Endodermal cell (in vitro differentiated cells): ENCODE measurements at regions not wholly inside any gene's neighbourhood (a gene's known extent, or its start where the extent isn't known, plus 50 kb on each side); places are given as distances from the start of the nearest gene placed in this dataset.

Experiments used
- DNase-seq: peaks from one replicate; pipeline ENCODE4 v3.0.0-alpha.2; 2017
- H3K27ac ChIP-seq: 2 replicates; pipeline ENCODE4 v1.5.1; 2013; ENCODE audit warnings: mild to moderate bottlenecking, low read depth, low read length, moderate library complexity
- H3K27me3 ChIP-seq: 2 replicates; pipeline ENCODE4 v1.6.1; 2013; ENCODE audit warnings: mild to moderate bottlenecking, low read length, moderate library complexity; ENCODE audit not compliant: insufficient read depth, control insufficient read depth, poor library complexity, severe bottlenecking
- H3K36me3 ChIP-seq: 2 replicates; pipeline ENCODE4 v1.7.0; 2013; ENCODE audit warnings: mild to moderate bottlenecking, low read length, moderate library complexity; ENCODE audit not compliant: control insufficient read depth, insufficient read depth
- H3K4me1 ChIP-seq: one replicate; pipeline ENCODE4 v1.7.0; 2013; ENCODE audit warnings: low read length; ENCODE audit not compliant: control insufficient read depth, insufficient read depth
- H3K4me3 ChIP-seq: 2 replicates; pipeline ENCODE4 v1.5.1; 2013; ENCODE audit warnings: mild to moderate bottlenecking, low read length, moderate library complexity
- H3K9ac ChIP-seq: 2 replicates; pipeline ENCODE4 v1.6.1; 2013; ENCODE audit warnings: mild to moderate bottlenecking, low read length, moderate library complexity; ENCODE audit not compliant: poor library complexity, severe bottlenecking; ENCODE audit errors: extremely low read depth
- H3K9me3 ChIP-seq: 2 replicates; pipeline ENCODE4 v1.6.1; 2013; ENCODE audit warnings: mild to moderate bottlenecking, low read length, moderate library complexity; ENCODE audit not compliant: control insufficient read depth
- H3K27ac Mint-ChIP-seq: 2 replicates; pipeline ENCODE4 v1.8.0; 2020; ENCODE audit warnings: mixed read lengths
- H3K27me3 Mint-ChIP-seq: 2 replicates; pipeline ENCODE4 v1.8.0; 2021; ENCODE audit warnings: mild to moderate bottlenecking, mixed read lengths; ENCODE audit not compliant: insufficient read depth
- H3K36me3 Mint-ChIP-seq: 2 replicates; pipeline ENCODE4 v1.8.0; 2020; ENCODE audit warnings: low read depth, mixed read lengths
- H3K4me1 Mint-ChIP-seq: 2 replicates; pipeline ENCODE4 v1.8.0; 2020; ENCODE audit warnings: mixed read lengths
- H3K4me3 Mint-ChIP-seq: 2 replicates; pipeline ENCODE4 v1.8.0; 2020; ENCODE audit warnings: mild to moderate bottlenecking, moderate library complexity, mixed read lengths
- H3K9me3 Mint-ChIP-seq: 2 replicates; pipeline ENCODE4 v1.8.0; 2020; ENCODE audit warnings: mild to moderate bottlenecking, mixed read lengths
- WGBS, 2 experiments: methylation state at CpG; one replicate each; pipeline versions ENCODE4 v1.1.5 to v1.1.7; 2013; ENCODE audit warnings: missing lambda C conversion rate in 2 of 2, mixed read lengths in 1 of 2; ENCODE audit not compliant: insufficient coverage in 1 of 2, insufficient read length in 1 of 2; 5-methylcytosine and 5-hydroxymethylcytosine counted together
- TF ChIP-seq, protein P1 (sequence below): fragments of 200-600 bp; sonication (generic); conservative IDR thresholded peaks from 2 replicates; pipeline ENCODE4 v1.5.0; 2021; ENCODE audit warnings: antibody characterized with exemption, mild to moderate bottlenecking

- 88% methylated on average over 1 of the region's 2 CpGs; no CpG with 5 or more reads in 1 of the 2 experiments for WGBS, 2 experiments
- no peak overlapping the region for H3K9ac ChIP-seq
- Mint-ChIP-seq H3K4me3 (no peak overlapping the region), H3K36me3 (no peaks in the 10 kb centered on the region), H3K27me3 (no peaks in the 10 kb centered on the region), H3K27ac (no peak overlapping the region), H3K9me3 (peaks cover under 1% of the 10 kb centered on the region), H3K4me1 (no peaks in the 10 kb centered on the region)
- H3K36me3 ChIP-seq = no peaks in the 10 kb centered on the region
- no peaks in the 10 kb centered on the region for H3K4me1 ChIP-seq
- no peak overlapping the region for H3K4me3 ChIP-seq
- no peaks in the 10 kb centered on the region for H3K27me3 ChIP-seq
- TF ChIP-seq, protein P1, sequence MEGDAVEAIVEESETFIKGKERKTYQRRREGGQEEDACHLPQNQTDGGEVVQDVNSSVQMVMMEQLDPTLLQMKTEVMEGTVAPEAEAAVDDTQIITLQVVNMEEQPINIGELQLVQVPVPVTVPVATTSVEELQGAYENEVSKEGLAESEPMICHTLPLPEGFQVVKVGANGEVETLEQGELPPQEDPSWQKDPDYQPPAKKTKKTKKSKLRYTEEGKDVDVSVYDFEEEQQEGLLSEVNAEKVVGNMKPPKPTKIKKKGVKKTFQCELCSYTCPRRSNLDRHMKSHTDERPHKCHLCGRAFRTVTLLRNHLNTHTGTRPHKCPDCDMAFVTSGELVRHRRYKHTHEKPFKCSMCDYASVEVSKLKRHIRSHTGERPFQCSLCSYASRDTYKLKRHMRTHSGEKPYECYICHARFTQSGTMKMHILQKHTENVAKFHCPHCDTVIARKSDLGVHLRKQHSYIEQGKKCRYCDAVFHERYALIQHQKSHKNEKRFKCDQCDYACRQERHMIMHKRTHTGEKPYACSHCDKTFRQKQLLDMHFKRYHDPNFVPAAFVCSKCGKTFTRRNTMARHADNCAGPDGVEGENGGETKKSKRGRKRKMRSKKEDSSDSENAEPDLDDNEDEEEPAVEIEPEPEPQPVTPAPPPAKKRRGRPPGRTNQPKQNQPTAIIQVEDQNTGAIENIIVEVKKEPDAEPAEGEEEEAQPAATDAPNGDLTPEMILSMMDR = no peak
- H3K9me3 ChIP-seq = peaks cover under 1% of the 10 kb centered on the region
- no peak overlapping the region for H3K27ac ChIP-seq
- DNase-seq = no peak
These were observed 422.3 kb downstream of the CAAP1 start for GRCh38 chr9:26470284-26470683.

DNA sequence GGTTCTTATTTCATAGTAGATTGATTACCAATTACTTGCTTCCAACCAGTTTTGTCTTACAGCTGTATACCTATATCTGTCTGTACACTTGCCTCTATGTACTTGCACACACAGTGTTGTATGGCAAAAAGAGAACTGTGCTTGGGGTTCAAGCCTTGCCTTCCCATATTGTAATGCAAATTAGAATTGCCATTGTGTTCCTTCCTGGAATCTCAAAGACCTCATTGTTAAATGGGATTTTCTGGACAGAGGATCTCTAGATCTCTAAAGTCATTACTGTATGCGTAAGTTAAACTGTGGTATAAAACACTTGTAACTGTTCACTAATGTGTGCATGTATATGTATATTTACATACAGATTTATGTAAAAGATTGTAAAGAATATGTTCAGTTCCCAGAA, 428.8 kb downstream of the CAAP1 start:
- no peaks in the 10 kb centered on the region for H3K27me3 ChIP-seq
- no peak overlapping the region for H3K9ac ChIP-seq
- 100% methylated on average over 1 of the region's 1 CpG; no CpG with 5 or more reads in 1 of the 2 experiments for WGBS, 2 experiments
- Mint-ChIP-seq H3K27ac (no peak overlapping the region), H3K36me3 (no peaks in the 10 kb centered on the region), H3K4me1 (no peaks in the 10 kb centered on the region), H3K27me3 (no peaks in the 10 kb centered on the region), H3K4me3 (no peak overlapping the region), H3K9me3 (peaks cover 2% of the 10 kb centered on the region)
- TF ChIP-seq, protein P1 = no peak
- H3K9me3 ChIP-seq = peaks cover 5% of the 10 kb centered on the region
- no peaks in the 10 kb centered on the region for H3K36me3 ChIP-seq
- no peaks in the 10 kb centered on the region for H3K4me1 ChIP-seq
- no peak overlapping the region for H3K27ac ChIP-seq
- no peak overlapping the region for H3K4me3 ChIP-seq
- DNase-seq = no peak

GRCh38 chr9:26462751-26463150, 429.9 kb downstream of the CAAP1 start:
- no peak for DNase-seq
- TF ChIP-seq, protein P1 = no peak
- Histone ChIP-seq H3K27ac (no peak overlapping the region), H3K4me3 (no peak overlapping the region), H3K4me1 (no peaks in the 10 kb centered on the region), H3K9me3 (peaks cover 5% of the 10 kb centered on the region), H3K36me3 (no peaks in the 10 kb centered on the region), H3K9ac (no peak overlapping the region), H3K27me3 (no peaks in the 10 kb centered on the region)
- Mint-ChIP-seq H3K9me3 (peaks cover 2% of the 10 kb centered on the region), H3K27me3 (no peaks in the 10 kb centered on the region), H3K4me1 (no peaks in the 10 kb centered on the region), H3K4me3 (no peak overlapping the region), H3K36me3 (no peaks in the 10 kb centered on the region), H3K27ac (no peak overlapping the region)
- 92 to 100% methylated on average over 1 of the region's 1 CpG for WGBS, 2 experiments
